Panc1 (cell line): ENCODE measurements at regions not wholly inside any gene's neighbourhood (a gene's known extent, or its start where the extent isn't known, plus 50 kb on each side); places are given as distances from the start of the nearest gene placed in this dataset.

Source experiments
- POLR2AphosphoS5 ChIP-seq: IDR thresholded peaks from 2 replicates; pipeline ENCODE4 v1.6.1; 2012; ENCODE audit warnings: mild to moderate bottlenecking, low read depth, low read length, moderate library complexity
- SIN3A ChIP-seq: IDR thresholded peaks from 2 replicates; pipeline ENCODE4 v1.6.1; 2012; ENCODE audit warnings: low read depth, mild to moderate bottlenecking, low read length, moderate library complexity, borderline replicate concordance; ENCODE audit not compliant: insufficient read depth
- TF ChIP-seq, protein P1 (sequence below): fragments of 450-650 bp; IDR thresholded peaks from 2 replicates; pipeline ENCODE4 v1.5.1; 2017; ENCODE audit warnings: mild to moderate bottlenecking
- TF ChIP-seq, protein P2 (sequence below), 2 experiments: IDR thresholded peaks; 2 replicates each; pipeline ENCODE4 v1.6.1; 2011 to 2012; ENCODE audit warnings: low read depth in 2 of 2, control low read depth in 1 of 2, low read length in 1 of 2, mild to moderate bottlenecking in 1 of 2, moderate library complexity in 1 of 2; ENCODE audit not compliant: insufficient read depth in 1 of 2

DNA sequence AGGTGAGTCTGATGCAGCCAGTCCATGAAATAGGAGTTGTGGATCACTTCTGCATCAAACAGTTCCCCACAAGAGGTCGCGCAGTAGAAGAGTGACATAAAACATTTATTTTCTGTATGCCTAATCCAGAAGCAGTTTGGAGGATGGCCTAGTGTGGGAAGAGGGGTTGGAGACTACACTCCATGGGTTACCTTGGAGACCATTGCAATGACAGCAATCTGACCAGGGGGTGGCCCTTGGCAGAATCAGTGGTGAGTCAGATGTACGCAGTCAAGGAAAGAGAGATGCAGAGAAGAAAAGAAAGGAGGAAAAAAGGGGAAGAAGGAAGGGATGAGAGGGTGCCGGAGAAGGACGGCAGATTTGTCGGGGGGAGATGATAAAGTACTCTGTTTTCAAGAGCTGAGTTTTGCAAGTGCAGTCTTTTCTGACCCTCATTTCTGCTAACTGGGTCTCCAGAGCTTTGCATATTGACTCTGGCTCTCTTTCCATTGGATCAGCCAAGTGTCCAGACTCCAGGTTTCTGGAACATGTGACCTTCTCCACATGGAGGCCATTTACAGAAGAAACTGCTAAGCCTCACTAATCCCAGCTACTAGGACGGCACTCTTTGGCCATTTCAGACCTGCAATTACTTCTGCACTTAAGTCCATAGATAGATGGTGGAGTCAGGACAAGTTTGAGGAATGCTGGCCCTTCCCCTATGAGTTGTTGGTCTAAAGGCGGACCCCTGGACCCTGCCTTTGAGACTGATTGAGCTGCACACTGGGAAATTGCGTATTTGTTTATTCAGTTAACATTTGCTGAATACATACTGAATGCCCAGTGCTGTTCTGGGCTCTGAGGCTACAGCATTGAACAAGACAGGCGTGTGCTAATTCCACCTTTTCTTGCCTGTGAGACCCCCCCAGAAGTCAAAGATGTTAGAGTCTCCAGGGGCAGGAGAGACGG, 424.2 kb downstream of the BCL11B start:
- TF ChIP-seq, protein P1, sequence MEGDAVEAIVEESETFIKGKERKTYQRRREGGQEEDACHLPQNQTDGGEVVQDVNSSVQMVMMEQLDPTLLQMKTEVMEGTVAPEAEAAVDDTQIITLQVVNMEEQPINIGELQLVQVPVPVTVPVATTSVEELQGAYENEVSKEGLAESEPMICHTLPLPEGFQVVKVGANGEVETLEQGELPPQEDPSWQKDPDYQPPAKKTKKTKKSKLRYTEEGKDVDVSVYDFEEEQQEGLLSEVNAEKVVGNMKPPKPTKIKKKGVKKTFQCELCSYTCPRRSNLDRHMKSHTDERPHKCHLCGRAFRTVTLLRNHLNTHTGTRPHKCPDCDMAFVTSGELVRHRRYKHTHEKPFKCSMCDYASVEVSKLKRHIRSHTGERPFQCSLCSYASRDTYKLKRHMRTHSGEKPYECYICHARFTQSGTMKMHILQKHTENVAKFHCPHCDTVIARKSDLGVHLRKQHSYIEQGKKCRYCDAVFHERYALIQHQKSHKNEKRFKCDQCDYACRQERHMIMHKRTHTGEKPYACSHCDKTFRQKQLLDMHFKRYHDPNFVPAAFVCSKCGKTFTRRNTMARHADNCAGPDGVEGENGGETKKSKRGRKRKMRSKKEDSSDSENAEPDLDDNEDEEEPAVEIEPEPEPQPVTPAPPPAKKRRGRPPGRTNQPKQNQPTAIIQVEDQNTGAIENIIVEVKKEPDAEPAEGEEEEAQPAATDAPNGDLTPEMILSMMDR = no peak
- TF ChIP-seq, protein P2, sequence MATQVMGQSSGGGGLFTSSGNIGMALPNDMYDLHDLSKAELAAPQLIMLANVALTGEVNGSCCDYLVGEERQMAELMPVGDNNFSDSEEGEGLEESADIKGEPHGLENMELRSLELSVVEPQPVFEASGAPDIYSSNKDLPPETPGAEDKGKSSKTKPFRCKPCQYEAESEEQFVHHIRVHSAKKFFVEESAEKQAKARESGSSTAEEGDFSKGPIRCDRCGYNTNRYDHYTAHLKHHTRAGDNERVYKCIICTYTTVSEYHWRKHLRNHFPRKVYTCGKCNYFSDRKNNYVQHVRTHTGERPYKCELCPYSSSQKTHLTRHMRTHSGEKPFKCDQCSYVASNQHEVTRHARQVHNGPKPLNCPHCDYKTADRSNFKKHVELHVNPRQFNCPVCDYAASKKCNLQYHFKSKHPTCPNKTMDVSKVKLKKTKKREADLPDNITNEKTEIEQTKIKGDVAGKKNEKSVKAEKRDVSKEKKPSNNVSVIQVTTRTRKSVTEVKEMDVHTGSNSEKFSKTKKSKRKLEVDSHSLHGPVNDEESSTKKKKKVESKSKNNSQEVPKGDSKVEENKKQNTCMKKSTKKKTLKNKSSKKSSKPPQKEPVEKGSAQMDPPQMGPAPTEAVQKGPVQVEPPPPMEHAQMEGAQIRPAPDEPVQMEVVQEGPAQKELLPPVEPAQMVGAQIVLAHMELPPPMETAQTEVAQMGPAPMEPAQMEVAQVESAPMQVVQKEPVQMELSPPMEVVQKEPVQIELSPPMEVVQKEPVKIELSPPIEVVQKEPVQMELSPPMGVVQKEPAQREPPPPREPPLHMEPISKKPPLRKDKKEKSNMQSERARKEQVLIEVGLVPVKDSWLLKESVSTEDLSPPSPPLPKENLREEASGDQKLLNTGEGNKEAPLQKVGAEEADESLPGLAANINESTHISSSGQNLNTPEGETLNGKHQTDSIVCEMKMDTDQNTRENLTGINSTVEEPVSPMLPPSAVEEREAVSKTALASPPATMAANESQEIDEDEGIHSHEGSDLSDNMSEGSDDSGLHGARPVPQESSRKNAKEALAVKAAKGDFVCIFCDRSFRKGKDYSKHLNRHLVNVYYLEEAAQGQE (IDR thresholded peaks at IDR 0.05; ENCODE audit: insufficient read depth in 1 of 2, low read depth in 2 of 2, low read length in 1 of 2) = no peak
- TF ChIP-seq POLR2AphosphoS5 = no peak
- no peak for TF ChIP-seq SIN3A
